ENCODE measurements at regions not wholly inside any gene's neighbourhood (a gene's known extent, or its start where the extent isn't known, plus 50 kb on each side); places are given as distances from the start of the nearest gene placed in this dataset.

DNA sequence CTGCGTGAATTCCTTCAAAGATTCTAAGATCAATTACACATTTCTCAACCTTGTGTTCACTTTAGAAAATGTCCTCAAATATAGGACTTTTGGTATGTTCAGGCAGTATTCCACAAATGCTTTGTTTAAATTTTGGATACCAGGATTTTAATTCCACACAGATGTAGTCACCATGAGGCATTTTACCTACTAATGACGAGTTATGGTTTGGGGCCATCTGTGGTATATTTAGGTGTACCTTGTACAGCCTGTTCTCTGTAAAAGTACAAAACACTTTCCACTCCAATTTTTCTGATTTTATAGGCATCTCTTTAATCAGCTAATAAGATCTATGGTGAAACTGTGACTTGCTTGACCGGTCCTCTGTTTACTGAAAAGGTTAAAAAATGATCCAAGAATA, 275.7 kb upstream of the PRICKLE1 start:
- CTCF ChIA-PET, result no interaction called here

More for the DNA sequence above, 275.7 kb upstream of the PRICKLE1 start:
- POLR2A ChIA-PET, result no interaction called here
- TF ChIP-seq JUN (IDR thresholded peaks at IDR 0.05; ENCODE audit: borderline replicate concordance, insufficient read depth, insufficient read length, low read depth), result no peak
- TF ChIP-seq POLR2AphosphoS5 (IDR thresholded peaks at IDR 0.05; ENCODE audit: insufficient read depth, low read depth, low read length), result no peak
- TF ChIP-seq MAX (IDR thresholded peaks at IDR 0.05; ENCODE audit: insufficient read depth, insufficient read length), result no peak
- TF ChIP-seq GATA2 (IDR thresholded peaks at IDR 0.05; ENCODE audit: insufficient read depth, insufficient read length, low read depth, low read length), result no peak
- TF ChIP-seq EZH2 (IDR thresholded peaks at IDR 0.05; ENCODE audit: borderline replicate concordance, low read depth, low read length, severe bottlenecking), result no peak
- TF ChIP-seq POLR2A (IDR thresholded peaks at IDR 0.05; ENCODE audit: low read depth, low read length), result no peak
- TF ChIP-seq, protein P1, sequence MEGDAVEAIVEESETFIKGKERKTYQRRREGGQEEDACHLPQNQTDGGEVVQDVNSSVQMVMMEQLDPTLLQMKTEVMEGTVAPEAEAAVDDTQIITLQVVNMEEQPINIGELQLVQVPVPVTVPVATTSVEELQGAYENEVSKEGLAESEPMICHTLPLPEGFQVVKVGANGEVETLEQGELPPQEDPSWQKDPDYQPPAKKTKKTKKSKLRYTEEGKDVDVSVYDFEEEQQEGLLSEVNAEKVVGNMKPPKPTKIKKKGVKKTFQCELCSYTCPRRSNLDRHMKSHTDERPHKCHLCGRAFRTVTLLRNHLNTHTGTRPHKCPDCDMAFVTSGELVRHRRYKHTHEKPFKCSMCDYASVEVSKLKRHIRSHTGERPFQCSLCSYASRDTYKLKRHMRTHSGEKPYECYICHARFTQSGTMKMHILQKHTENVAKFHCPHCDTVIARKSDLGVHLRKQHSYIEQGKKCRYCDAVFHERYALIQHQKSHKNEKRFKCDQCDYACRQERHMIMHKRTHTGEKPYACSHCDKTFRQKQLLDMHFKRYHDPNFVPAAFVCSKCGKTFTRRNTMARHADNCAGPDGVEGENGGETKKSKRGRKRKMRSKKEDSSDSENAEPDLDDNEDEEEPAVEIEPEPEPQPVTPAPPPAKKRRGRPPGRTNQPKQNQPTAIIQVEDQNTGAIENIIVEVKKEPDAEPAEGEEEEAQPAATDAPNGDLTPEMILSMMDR (IDR thresholded peaks at IDR 0.05; ENCODE audit: extremely low read depth in 1 of 2, insufficient read depth in 1 of 2, low read depth in 1 of 2, low read length in 2 of 2), result no peak
- no peak for TF ChIP-seq FOS (IDR thresholded peaks at IDR 0.05; ENCODE audit: borderline replicate concordance, insufficient read depth, low read length)
- no peak for TF ChIP-seq MYC (IDR thresholded peaks at IDR 0.05; ENCODE audit: low read depth, low read length)
- H3K27ac ChIP-seq (ENCODE audit: insufficient read depth, low read depth, low read length), result no peak overlapping the region
- no peak overlapping the region for H3K4me3 ChIP-seq (replicated peaks in 1 of 3; ENCODE audit: insufficient read depth in 1 of 3, low read depth in 1 of 3, low read length in 3 of 3)
- no peaks in the 10 kb centered on the region for H3K4me1 ChIP-seq (ENCODE audit: control insufficient read depth, extremely low read depth, insufficient read depth, low read length)
- no peak overlapping the region for H2AFZ ChIP-seq (ENCODE audit: low read depth, low read length)
- no peak overlapping the region for H3K9ac ChIP-seq (replicated peaks; ENCODE audit: extremely low read depth, insufficient read depth, low read length)
- no peak for FAIRE-seq
- H3K9me1 ChIP-seq (replicated peaks; ENCODE audit: control insufficient read depth, extremely low read depth, insufficient read depth, low read length), result no peaks in the 10 kb centered on the region
- no peaks in the 10 kb centered on the region for H3K36me3 ChIP-seq (ENCODE audit: control insufficient read depth in 2 of 2, extremely low read depth in 1 of 2, insufficient read depth in 2 of 2, low read length in 2 of 2)
- intact Hi-C loops (cut with micrococcal nuclease) (no loop called here), dilution Hi-C loops (cut with MboI; ENCODE audit: extremely low pct_ligation_motif_present, low sequenced_read_pairs) (no loop called here)
- no peak overlapping the region for H3K4me2 ChIP-seq (ENCODE audit: insufficient read depth, low read length)
- no peak for DNase-seq (ENCODE audit: low read depth, low spot score)
- no TSS peak for BruUV-seq (replicated peaks)
- H4K20me1 ChIP-seq (replicated peaks; ENCODE audit: control insufficient read depth, extremely low read depth, insufficient read depth, low read length), result no peaks in the 10 kb centered on the region
- no peaks in the 10 kb centered on the region for H3K27me3 ChIP-seq (ENCODE audit: control insufficient read depth in 2 of 2, insufficient read depth in 2 of 2, low read length in 2 of 2)
- no peaks in the 10 kb centered on the region for H3K79me2 ChIP-seq (ENCODE audit: control insufficient read depth, insufficient read depth, low read length)
- H3K9me3 ChIP-seq (replicated peaks; ENCODE audit: control insufficient read depth, insufficient read depth, low read length), result no peaks in the 10 kb centered on the region

Measured in endothelial cell of umbilical vein (primary cell).